ENCODE measurements at regions not wholly inside any gene's neighbourhood (a gene's known extent, or its start where the extent isn't known, plus 50 kb on each side); places are given as distances from the start of the nearest gene placed in this dataset.

DNA sequence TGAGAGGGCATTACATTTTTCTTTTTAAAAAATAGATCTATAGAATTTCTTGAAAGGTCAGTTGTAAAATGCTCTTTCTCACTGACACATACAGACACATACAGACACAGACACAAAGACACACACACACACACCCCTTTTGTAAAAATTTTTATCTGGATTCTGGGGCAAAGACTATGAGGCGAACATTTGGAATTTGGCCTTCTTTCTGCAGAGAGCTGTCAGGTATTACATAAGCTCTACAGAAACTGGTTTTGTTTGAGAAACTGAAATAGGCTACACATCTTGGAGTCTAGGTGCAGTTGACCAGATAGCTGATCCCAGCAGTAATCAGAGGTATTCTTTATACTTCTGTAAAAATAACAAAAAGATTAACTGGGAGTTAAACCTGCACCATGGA lies 315.9 kb upstream of the RPS23 start:
- POLR2A ChIA-PET (ENCODE audit: low non-redundant PET), result no interaction called here
- no peak for DNase-seq (ENCODE audit: low spot score)
- TF ChIP-seq, protein P1, sequence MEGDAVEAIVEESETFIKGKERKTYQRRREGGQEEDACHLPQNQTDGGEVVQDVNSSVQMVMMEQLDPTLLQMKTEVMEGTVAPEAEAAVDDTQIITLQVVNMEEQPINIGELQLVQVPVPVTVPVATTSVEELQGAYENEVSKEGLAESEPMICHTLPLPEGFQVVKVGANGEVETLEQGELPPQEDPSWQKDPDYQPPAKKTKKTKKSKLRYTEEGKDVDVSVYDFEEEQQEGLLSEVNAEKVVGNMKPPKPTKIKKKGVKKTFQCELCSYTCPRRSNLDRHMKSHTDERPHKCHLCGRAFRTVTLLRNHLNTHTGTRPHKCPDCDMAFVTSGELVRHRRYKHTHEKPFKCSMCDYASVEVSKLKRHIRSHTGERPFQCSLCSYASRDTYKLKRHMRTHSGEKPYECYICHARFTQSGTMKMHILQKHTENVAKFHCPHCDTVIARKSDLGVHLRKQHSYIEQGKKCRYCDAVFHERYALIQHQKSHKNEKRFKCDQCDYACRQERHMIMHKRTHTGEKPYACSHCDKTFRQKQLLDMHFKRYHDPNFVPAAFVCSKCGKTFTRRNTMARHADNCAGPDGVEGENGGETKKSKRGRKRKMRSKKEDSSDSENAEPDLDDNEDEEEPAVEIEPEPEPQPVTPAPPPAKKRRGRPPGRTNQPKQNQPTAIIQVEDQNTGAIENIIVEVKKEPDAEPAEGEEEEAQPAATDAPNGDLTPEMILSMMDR (conservative IDR thresholded peaks at IDR 0.05; ENCODE audit: low read depth), result no peak
- no peak overlapping the region for H3K27ac ChIP-seq
- CTCF ChIA-PET, result no interaction called here

DNA sequence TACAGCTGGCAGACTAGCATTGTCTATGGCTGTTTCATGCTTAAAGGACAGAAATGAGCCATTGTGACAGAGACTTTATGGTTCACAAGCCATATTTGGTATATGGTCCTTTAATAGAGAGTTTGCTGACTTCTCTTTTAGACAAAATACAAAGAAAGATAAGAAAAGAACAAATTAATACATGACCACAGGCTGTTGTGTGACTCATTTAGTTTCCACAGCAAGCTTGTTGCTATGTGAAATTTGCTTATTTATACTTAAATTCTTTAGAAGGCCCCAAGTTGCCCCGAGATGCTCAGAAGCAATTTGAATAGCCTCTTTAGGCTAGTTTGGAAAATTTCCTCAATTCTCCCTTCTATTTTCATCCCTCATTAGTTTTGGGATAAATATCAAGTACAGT lies 315.3 kb upstream of the RPS23 start:
- CTCF ChIA-PET, result interaction anchor here (0.6 to 1.0 kb wide), 2 partner anchors 9 to 1292 kb away, joined by 3 read pairs; no protein-coding TSS in a partner anchor
- DNase-seq (ENCODE audit: low spot score), result no peak
- POLR2A ChIA-PET (ENCODE audit: low non-redundant PET), result no interaction called here

DNA sequence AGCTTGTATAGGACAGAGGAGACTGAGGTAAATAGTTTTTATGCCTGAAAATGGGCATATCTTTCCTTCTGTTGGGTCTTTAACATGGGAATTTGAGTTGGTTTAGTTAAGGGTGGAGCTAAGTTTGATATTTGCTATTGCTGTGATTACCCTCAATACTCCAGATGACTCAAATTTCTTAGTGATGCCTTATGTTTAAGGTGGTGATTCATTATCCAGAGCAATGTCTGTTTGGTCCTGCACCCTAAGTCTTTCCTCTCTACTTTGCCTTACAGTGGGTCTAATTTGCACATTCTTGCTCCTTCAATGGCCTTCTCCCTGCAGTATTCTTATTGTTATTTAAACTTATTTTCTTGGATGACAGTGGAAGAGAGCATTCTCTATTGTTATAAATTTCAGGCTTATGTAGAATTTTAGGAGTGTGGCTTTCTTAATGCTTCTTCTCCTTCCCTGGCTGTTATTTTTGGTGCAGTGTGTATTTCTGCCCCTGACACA lies 312.9 kb upstream of the RPS23 start:
- CTCF ChIA-PET, result no interaction called here
- TF ChIP-seq, protein P1 (conservative IDR thresholded peaks at IDR 0.05; ENCODE audit: low read depth), result no peak
- DNase-seq (ENCODE audit: low spot score), result no peak
- POLR2A ChIA-PET (ENCODE audit: low non-redundant PET), result no interaction called here
- H3K27ac ChIP-seq, result no peak overlapping the region

More for the DNA sequence above, 315.3 kb upstream of the RPS23 start:
- H3K27ac ChIP-seq, result no peak overlapping the region
- TF ChIP-seq, protein P1 (conservative IDR thresholded peaks at IDR 0.05; ENCODE audit: low read depth), result no peak

DNA sequence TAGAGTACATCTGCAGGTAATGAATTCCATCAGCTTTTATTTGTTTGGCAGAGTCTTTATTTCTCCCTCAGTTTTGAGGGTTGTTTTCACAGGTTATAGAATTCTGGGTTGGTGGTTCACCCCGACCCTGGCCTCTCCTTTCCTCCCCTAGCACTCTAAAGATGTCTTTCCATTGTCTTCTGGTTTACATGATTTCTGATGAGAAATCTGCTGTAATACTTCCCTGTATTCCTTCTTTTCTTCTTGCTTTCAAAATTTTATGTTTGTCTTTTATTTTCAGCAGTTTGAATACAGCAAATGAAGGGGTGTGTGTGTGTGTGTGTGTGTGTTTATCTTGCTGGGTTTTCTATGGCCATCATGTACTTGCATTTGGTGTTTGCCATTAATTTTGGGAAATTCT lies 312.0 kb upstream of the RPS23 start:
- H3K27ac ChIP-seq, result no peak overlapping the region
- no peak for DNase-seq (ENCODE audit: low spot score)
- ChIA-PET CTCF (interaction anchor here (0.6 kb wide), 2 partner anchors 1883 to 1992 kb away, joined by 3 to 4 read pairs; no protein-coding TSS in a partner anchor), POLR2A (ENCODE audit: low non-redundant PET) (no interaction called here)
- TF ChIP-seq, protein P1 (conservative IDR thresholded peaks at IDR 0.05; ENCODE audit: low read depth), result no peak

DNA sequence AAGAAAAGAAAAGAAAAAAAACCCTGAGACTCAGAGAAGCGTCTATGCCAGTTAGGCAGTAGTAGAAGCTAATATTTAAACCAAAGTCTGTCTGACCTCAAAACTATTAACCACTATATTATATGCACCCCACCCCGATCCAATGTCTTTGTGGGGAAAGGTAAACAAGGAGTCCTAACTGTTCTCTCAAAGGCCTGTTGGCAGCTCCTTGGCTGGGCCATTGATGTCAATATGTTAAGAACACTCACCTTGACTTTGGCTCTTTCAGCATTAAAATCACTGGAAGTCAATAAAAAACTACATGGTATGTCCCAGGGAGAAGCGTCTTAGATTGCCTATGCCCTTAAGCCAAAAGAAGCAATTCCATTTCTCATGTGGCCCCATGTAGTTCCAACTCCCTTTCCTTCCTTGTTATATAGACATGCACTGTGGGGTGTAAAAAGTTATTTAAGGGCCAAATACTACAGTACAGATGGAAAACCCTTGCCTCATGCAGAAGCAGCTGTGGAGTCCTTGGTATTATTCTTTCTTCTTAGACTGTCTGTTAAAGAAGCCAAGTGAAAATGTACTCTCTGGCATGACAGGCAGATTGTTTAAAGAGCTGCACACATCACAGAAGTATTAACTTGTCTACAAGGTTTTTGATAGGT lies 308.6 kb upstream of the RPS23 start:
- CTCF ChIA-PET, result interaction anchor here (0.6 kb wide), 1 partner anchor 248 kb away, joined by 4 read pairs; no protein-coding TSS in a partner anchor
- POLR2A ChIA-PET (ENCODE audit: low non-redundant PET), result no interaction called here
- no peak overlapping the region for H3K27ac ChIP-seq
- TF ChIP-seq, protein P1 (conservative IDR thresholded peaks at IDR 0.05; ENCODE audit: low read depth), result no peak
- DNase-seq (ENCODE audit: low spot score), result no peak

DNA sequence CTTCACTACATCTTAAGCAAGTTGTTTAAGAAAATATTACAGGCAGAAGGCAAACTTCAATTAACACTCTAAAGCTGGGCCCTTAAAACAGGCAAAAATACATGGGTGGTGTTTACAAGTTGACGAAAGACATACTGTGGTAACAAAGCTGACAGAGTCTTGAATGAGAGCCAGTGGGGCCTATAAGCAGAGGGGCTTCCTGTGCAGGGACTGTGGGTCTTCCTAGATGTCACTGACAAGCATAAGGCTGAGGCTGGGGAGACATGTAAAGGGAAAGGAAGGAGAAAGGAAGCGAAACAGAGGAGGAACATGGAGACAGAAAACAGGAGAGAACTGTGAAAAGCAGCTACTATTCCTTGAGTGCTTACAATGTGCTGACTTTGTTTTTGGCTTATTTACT lies 308.0 kb upstream of the RPS23 start:
- no peak overlapping the region for H3K27ac ChIP-seq
- ChIA-PET CTCF (no interaction called here), POLR2A (ENCODE audit: low non-redundant PET) (no interaction called here)
- TF ChIP-seq, protein P1 (conservative IDR thresholded peaks at IDR 0.05; ENCODE audit: low read depth), result no peak
- DNase-seq (ENCODE audit: low spot score), result no peak
